ENCODE measurements at regions not wholly inside any gene's neighbourhood (a gene's known extent, or its start where the extent isn't known, plus 50 kb on each side); places are given as distances from the start of the nearest gene placed in this dataset.

DNA sequence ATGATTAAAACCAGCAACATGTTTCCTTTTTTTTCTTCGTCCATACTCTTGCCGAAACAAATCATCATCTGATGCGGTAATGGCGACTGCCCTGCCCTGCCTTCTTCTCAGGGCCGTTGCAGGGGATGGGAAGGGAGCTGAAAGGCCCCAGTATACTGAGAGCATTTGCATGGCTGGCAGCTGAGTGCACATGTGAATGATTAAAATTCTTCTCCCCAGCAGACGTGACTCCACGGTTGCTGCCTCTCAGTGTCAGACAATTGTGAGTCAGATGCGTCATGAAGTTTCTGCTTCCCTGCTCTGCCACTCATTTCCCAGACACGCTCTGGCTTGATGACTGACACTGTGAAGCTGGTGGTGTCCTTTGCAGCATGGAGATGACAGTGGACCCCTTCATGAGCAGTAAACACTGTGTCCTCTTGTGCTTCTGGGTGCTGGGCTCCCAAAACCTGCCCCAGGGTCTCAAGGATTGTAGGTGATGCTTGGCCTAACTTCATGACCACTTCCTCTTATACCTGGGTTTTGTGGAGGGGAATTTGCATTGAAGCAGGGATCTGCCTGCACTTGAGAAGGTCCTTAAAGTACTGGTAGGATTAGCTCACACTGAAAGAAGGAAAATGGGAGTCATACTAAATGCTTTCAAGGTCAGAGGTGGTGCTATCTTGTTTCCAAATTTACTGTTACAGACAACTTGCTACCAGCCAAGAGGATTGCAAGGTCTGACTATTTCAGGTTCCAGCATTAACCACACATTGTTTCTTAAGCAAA, 222.5 kb upstream of the COPS8 start:
- H3K36me3 ChIP-seq (ENCODE audit: insufficient read depth in 1 of 2, low read depth in 1 of 2): no peaks in the 10 kb centered on the region
- TF ChIP-seq, protein P1, sequence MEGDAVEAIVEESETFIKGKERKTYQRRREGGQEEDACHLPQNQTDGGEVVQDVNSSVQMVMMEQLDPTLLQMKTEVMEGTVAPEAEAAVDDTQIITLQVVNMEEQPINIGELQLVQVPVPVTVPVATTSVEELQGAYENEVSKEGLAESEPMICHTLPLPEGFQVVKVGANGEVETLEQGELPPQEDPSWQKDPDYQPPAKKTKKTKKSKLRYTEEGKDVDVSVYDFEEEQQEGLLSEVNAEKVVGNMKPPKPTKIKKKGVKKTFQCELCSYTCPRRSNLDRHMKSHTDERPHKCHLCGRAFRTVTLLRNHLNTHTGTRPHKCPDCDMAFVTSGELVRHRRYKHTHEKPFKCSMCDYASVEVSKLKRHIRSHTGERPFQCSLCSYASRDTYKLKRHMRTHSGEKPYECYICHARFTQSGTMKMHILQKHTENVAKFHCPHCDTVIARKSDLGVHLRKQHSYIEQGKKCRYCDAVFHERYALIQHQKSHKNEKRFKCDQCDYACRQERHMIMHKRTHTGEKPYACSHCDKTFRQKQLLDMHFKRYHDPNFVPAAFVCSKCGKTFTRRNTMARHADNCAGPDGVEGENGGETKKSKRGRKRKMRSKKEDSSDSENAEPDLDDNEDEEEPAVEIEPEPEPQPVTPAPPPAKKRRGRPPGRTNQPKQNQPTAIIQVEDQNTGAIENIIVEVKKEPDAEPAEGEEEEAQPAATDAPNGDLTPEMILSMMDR (IDR thresholded peaks at IDR 0.05): no peak
- intact Hi-C loops (cut with DNase I): no loop called here
- no peak for DNase-seq
- WGBS, 3 donors: 65 to 77% (median 75%) methylated on average over 9 of the region's 9 CpGs
- no peaks in the 10 kb centered on the region for H3K27me3 ChIP-seq (ENCODE audit: insufficient read depth in 3 of 3, low read length in 2 of 3)
- H3K9me3 ChIP-seq: no peaks in the 10 kb centered on the region
- H3K27ac ChIP-seq: no peak overlapping the region
- no peak overlapping the region for H3K4me3 ChIP-seq
- H3K4me1 ChIP-seq: no peaks in the 10 kb centered on the region
- no peak for ATAC-seq

DNA sequence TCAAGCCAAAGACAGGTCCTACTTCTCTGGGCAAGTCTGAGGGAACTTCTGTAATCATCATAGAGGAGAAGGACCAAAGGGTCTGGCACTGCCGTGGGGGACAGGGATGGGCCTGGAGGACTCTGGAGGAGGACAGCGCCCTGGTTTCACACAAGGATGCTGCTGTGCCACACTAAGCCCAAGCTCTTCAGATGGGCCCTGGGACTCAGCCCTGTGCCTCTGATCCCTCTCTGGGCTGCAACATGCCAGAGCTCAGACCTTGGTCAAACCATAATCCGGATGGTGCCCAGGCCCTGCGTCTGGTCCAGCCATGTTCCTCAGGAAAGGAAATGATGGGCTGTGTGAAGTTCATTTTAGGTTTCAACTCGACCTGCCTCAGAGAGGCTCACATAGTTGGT, 222.0 kb upstream of the COPS8 start:
- intact Hi-C loops (cut with DNase I): no loop called here
- H3K9me3 ChIP-seq: no peaks in the 10 kb centered on the region

DNA sequence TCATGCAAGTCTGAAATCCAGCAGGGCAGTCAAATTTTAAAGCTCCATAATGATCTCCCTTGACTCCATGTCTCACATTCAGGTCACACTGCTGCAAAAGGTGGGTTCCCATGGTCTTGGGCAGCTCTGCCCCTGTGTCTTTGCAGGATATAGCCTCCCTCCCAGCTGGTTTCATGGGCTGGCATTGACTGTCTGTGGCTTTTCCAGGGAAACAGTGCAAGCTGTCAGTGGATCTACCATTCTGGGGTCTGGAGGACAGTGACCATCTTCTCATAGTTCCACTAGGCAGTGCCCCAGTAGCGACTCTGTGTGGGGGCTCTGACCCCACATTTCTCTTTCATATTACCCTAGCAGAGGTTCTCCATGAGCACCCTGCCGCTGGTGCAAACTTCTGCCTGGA, 220.6 kb upstream of the COPS8 start:
- H3K36me3 ChIP-seq (ENCODE audit: insufficient read depth in 1 of 2, low read depth in 1 of 2): no peaks in the 10 kb centered on the region
- no peak for ATAC-seq
- H3K27me3 ChIP-seq (ENCODE audit: insufficient read depth in 3 of 3, low read length in 2 of 3): no peaks in the 10 kb centered on the region
- H3K9me3 ChIP-seq: no peaks in the 10 kb centered on the region
- TF ChIP-seq, protein P1 (IDR thresholded peaks at IDR 0.05): no peak
- H3K4me1 ChIP-seq: no peaks in the 10 kb centered on the region
- intact Hi-C loops (cut with DNase I): no loop called here
- no peak for DNase-seq
- WGBS, 3 donors: 92 to 97% (median 97%) methylated on average over 2 of the region's 2 CpGs
- H3K4me3 ChIP-seq: no peak overlapping the region
- H3K27ac ChIP-seq: no peak overlapping the region

More for the DNA sequence above, 222.0 kb upstream of the COPS8 start:
- Histone ChIP-seq H3K4me3 (no peak overlapping the region), H3K27ac (no peak overlapping the region), H3K27me3 (ENCODE audit: insufficient read depth in 3 of 3, low read length in 2 of 3) (no peaks in the 10 kb centered on the region), H3K36me3 (ENCODE audit: insufficient read depth in 1 of 2, low read depth in 1 of 2) (no peaks in the 10 kb centered on the region), H3K4me1 (no peaks in the 10 kb centered on the region)
- TF ChIP-seq, protein P1 (IDR thresholded peaks at IDR 0.05): no peak
- DNase-seq: no peak
- no peak for ATAC-seq
- 93 to 96% (median 93%) methylated on average over 5 of the region's 5 CpGs for WGBS, 3 donors

DNA sequence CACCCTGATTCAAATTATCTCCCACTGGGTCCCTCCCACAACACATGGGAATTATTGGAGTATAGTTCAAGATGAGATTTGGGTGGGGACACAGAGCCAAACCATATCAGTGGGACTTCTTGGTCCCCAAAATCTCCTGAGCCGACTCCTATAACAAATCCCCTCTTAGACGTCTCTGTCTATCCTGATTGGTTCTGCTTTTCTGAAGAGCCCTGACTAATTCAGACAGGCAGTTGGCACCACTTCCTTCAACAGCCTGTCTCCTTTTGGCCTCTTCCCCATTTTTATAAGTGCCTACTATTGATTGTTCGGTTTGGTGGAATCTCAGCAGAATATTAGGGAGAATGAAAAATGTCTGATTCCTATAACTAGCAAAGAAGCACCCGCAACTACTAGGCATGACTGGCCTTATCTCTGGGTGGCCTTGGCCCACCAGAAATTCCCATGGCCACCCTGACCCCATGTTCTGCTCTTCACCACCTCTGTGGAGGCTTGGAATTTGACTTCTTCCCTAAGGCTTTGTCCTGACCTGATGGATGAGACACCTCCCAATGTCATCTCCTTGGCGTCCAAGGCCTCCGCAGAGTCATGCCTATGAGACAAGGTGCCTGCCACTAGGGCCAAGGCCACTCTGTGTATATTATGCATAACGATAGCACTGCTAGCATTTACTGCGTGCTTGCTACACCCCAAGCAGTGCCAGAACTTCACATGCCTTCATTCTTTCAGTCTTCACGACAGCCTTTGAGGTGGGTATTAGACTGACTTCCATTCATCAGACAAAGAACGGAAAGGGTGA, 218.9 kb upstream of the COPS8 start:
- ATAC-seq: no peak
- Histone ChIP-seq H3K36me3 (ENCODE audit: insufficient read depth in 1 of 2, low read depth in 1 of 2) (no peaks in the 10 kb centered on the region), H3K4me3 (no peak overlapping the region), H3K9me3 (no peaks in the 10 kb centered on the region), H3K27ac (no peak overlapping the region), H3K27me3 (ENCODE audit: insufficient read depth in 3 of 3, low read length in 2 of 3) (no peaks in the 10 kb centered on the region), H3K4me1 (no peaks in the 10 kb centered on the region)
- WGBS, 3 donors: 85 to 89% (median 88%) methylated on average over 10 of the region's 10 CpGs
- intact Hi-C loops (cut with DNase I): no loop called here
- TF ChIP-seq, protein P1 (IDR thresholded peaks at IDR 0.05): no peak
- no peak for DNase-seq

All from psoas muscle (tissue), 7 donors.